Vagina (tissue), 2 donors: ENCODE measurements at regions not wholly inside any gene's neighbourhood (a gene's known extent, or its start where the extent isn't known, plus 50 kb on each side); places are given as distances from the start of the nearest gene placed in this dataset.

ENCODE experiments used
- DNase-seq, 2 donors: peaks; one replicate each; pipeline ENCODE4 v3.0.0-alpha.2; 2017; ENCODE audit errors: extremely low spot score in 2 of 2
- H3K27ac ChIP-seq: fragments of 200-600 bp; sonication (generic); one replicate; pipeline ENCODE4 v1.5.1; 2019
- H3K27me3 ChIP-seq: fragments of 200-600 bp; sonication (generic); one replicate; pipeline ENCODE4 v1.5.1; 2019
- H3K36me3 ChIP-seq, 2 donors: fragments of 200-600 bp; sonication (generic); one replicate each; pipeline ENCODE4 v1.5.1; 2017 to 2019
- H3K4me1 ChIP-seq: fragments of 200-600 bp; sonication (generic); one replicate; pipeline ENCODE4 v1.5.1; 2019
- H3K4me3 ChIP-seq, 2 donors: fragments of 200-600 bp; sonication (generic); 1 replicate in 1 of 2; 2 replicates in 1 of 2; pipeline ENCODE4 v1.5.1; 2016 to 2019
- H3K9me3 ChIP-seq: fragments of 200-600 bp; sonication (generic); one replicate; pipeline ENCODE4 v1.5.1; 2019
- POLR2A ChIP-seq, 2 donors: fragments of 450-650 bp; IDR thresholded peaks; one replicate each; pipeline ENCODE4 v1.6.1; 2017; ENCODE audit warnings: antibody characterized with exemption in 2 of 2, mild to moderate bottlenecking in 2 of 2, moderate library complexity in 2 of 2
- POLR2AphosphoS5 ChIP-seq, 2 donors: sonication (generic); formaldehyde crosslinking; IDR thresholded peaks; one replicate each; pipeline ENCODE4 v1.9.0; 2017; ENCODE audit warnings: antibody characterized with exemption in 2 of 2, mild to moderate bottlenecking in 2 of 2, low read depth in 1 of 2; ENCODE audit not compliant: insufficient read depth in 1 of 2
- intact Hi-C: fragments of 100-400 bp; cut with DNase I; formaldehyde crosslinking; loops from one replicate; pipeline ENCODE4 v1.15.1; 2023
- TF ChIP-seq, protein P1 (sequence below), 3 experiments: fragments of 450-650 bp in 2 of 3; fragments of 200-600 bp in 1 of 3; sonication (generic) in 1 of 3; IDR thresholded peaks; one replicate each; pipeline ENCODE4 v1.5.1; 2017 to 2019; ENCODE audit warnings: antibody characterized with exemption in 3 of 3, mild to moderate bottlenecking in 2 of 3, moderate library complexity in 2 of 3

DNA sequence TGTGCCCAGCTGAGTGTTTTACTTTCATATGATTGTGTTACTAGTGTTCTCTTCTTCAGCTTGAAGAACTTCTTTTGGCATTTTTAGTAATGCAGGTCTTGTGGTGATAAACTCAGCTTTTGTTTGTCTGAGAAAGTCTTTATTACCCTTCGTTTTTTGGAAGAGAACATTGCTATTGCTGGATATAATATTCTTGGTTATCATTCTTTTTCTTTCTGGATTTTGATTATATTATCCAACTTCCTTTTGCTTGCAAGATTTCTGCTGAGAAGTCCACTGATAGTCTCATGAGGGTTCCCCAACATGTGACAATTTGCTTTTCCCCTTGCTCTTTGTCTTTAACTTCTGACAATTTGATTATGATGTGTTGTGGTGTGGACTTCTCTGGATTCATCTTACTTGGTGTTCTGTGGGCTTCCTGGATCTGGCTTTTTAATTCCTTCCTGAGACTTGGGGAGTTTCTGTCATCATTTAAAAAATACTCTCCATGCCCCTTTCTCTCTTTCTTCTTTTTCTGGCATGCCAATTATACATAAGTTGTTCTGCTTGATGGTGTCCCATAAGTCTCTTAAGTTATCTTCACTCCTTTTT lies 416.8 kb downstream of the CCDC91 start:
- DNase-seq, result no peak
- intact Hi-C loops, result no loop called here
- TF ChIP-seq POLR2A (IDR thresholded peaks at IDR 0.05), result no peak
- TF ChIP-seq, protein P1, sequence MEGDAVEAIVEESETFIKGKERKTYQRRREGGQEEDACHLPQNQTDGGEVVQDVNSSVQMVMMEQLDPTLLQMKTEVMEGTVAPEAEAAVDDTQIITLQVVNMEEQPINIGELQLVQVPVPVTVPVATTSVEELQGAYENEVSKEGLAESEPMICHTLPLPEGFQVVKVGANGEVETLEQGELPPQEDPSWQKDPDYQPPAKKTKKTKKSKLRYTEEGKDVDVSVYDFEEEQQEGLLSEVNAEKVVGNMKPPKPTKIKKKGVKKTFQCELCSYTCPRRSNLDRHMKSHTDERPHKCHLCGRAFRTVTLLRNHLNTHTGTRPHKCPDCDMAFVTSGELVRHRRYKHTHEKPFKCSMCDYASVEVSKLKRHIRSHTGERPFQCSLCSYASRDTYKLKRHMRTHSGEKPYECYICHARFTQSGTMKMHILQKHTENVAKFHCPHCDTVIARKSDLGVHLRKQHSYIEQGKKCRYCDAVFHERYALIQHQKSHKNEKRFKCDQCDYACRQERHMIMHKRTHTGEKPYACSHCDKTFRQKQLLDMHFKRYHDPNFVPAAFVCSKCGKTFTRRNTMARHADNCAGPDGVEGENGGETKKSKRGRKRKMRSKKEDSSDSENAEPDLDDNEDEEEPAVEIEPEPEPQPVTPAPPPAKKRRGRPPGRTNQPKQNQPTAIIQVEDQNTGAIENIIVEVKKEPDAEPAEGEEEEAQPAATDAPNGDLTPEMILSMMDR (IDR thresholded peaks at IDR 0.05), result no peak
- no peak for TF ChIP-seq POLR2AphosphoS5 (IDR thresholded peaks at IDR 0.05; ENCODE audit: insufficient read depth in 1 of 2, low read depth in 1 of 2)
- Histone ChIP-seq H3K36me3 (no peaks in the 10 kb centered on the region), H3K4me1 (peaks cover 7% of the 10 kb centered on the region), H3K4me3 (no peak overlapping the region), H3K27me3 (no peaks in the 10 kb centered on the region), H3K27ac (no peak overlapping the region), H3K9me3 (no peaks in the 10 kb centered on the region)

DNA sequence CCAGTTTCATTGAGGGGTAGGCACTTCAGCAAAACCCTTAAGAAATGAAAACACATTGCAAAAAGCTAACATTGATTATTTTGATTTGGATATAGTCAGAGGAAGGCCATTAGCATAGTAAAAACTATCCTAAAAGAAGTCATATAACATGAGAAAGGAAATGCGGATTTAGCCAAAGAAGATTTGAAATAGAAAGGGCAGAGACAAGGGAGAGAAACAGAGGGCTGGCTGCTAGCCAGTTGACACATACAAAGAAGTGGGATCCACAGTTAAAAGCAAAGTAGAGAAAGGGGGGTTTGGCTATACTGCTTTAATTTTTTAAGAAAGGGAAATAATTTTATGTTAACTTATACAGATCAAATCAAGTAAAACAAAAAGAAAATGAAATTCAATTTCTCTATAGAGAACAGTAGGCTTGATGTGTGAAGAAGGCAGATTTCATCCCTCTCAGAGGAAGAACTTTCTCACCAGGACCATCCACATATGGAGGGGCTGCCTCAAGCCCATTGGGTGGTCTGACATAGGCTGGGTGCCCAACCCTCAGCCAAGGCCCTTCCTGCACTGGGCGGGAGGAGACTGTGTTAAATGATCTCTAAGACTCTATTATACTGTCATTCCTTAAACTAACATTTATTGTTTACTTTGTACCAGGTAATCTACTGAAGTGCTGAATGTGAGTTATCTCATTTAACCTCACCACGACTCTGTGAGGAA lies 420.3 kb downstream of the CCDC91 start:
- Histone ChIP-seq H3K4me3 (no peak overlapping the region), H3K9me3 (no peaks in the 10 kb centered on the region), H3K27me3 (no peaks in the 10 kb centered on the region), H3K27ac (peak overlapping the region; percentile 40), H3K36me3 (no peaks in the 10 kb centered on the region), H3K4me1 (peaks cover 7% of the 10 kb centered on the region)
- TF ChIP-seq POLR2A (IDR thresholded peaks at IDR 0.05), result no peak
- TF ChIP-seq POLR2AphosphoS5 (IDR thresholded peaks at IDR 0.05; ENCODE audit: insufficient read depth in 1 of 2, low read depth in 1 of 2), result no peak
- TF ChIP-seq, protein P1 (IDR thresholded peaks at IDR 0.05), result no peak
- no peak for DNase-seq
- intact Hi-C loops, result no loop called here

DNA sequence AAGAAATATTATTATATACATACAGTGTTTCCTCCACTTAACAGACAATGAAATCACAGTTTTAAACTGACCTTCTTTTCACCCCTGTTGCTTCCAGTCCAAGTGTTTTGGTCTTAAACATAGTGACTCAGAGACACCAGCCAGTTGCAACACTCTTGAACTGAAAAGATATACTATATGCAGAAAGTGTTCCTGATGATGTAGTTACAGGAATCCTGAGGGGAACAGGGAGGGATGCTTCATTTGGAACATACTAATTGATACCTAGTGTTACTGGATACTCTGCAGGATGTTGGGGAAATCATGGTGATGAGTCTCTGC lies 420.8 kb downstream of the CCDC91 start:
- Histone ChIP-seq H3K4me1 (peaks cover 7% of the 10 kb centered on the region), H3K36me3 (no peaks in the 10 kb centered on the region), H3K9me3 (no peaks in the 10 kb centered on the region), H3K4me3 (no peak overlapping the region), H3K27me3 (no peaks in the 10 kb centered on the region), H3K27ac (peak overlapping the region; percentile 67)
- DNase-seq, result no peak
- intact Hi-C loops, result no loop called here
- TF ChIP-seq POLR2AphosphoS5 (IDR thresholded peaks at IDR 0.05; ENCODE audit: insufficient read depth in 1 of 2, low read depth in 1 of 2) (peak in 1 of 2 donors; percentile 63), POLR2A (IDR thresholded peaks at IDR 0.05) (no peak)
- TF ChIP-seq, protein P1 (IDR thresholded peaks at IDR 0.05), result no peak

DNA sequence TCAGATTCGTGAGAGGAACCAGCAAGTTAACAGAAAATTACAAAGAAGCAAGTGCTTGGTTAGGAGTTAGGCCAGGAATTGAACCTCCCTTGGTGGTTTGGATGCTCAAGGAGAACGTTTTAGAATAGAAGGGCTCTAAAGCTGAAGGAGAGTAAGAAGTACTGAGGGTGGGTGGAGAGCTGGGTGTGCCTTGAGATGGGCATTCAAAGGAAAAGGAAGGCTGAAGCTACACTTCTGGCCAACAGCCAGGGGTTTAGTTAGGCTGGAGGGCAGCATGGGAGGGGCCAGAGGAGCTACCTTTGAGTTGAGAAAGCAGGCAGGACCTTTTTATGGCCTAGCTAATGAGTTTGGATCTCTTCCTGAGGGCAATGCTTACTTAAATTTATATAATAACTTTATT lies 421.2 kb downstream of the CCDC91 start:
- TF ChIP-seq, protein P1 (IDR thresholded peaks at IDR 0.05), result no peak
- TF ChIP-seq POLR2A (IDR thresholded peaks at IDR 0.05), result no peak
- TF ChIP-seq POLR2AphosphoS5 (IDR thresholded peaks at IDR 0.05; ENCODE audit: insufficient read depth in 1 of 2, low read depth in 1 of 2), result no peak
- H3K27ac ChIP-seq, result peak overlapping the region; percentile 67
- no peak overlapping the region for H3K4me3 ChIP-seq
- H3K9me3 ChIP-seq, result no peaks in the 10 kb centered on the region
- peaks cover 7% of the 10 kb centered on the region for H3K4me1 ChIP-seq
- H3K27me3 ChIP-seq, result no peaks in the 10 kb centered on the region
- intact Hi-C loops, result no loop called here
- no peaks in the 10 kb centered on the region for H3K36me3 ChIP-seq
- no peak for DNase-seq

DNA sequence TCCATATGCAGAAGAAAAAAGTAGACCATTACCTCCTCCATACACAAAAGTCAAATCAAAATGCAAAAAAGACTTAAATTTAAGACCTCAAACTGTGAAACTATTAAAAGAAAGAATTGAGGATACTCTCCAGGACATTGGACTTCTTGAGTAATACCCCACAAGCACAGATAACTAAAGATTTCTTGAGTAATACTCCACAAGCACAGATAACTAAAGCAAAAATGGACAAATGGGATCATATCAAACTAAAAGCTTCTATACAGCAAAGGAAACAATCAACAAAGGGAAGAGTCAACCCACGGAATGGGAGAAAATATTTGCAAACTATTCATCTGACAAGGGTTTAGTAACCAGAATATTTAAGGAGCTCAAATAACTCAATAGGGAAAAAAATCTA lies 427.9 kb downstream of the CCDC91 start:
- intact Hi-C loops, result no loop called here
- no peak overlapping the region for H3K27ac ChIP-seq
- TF ChIP-seq POLR2AphosphoS5 (IDR thresholded peaks at IDR 0.05; ENCODE audit: insufficient read depth in 1 of 2, low read depth in 1 of 2) (no peak), POLR2A (IDR thresholded peaks at IDR 0.05) (no peak)
- TF ChIP-seq, protein P1 (IDR thresholded peaks at IDR 0.05), result no peak
- DNase-seq, result no peak
- H3K27me3 ChIP-seq, result no peaks in the 10 kb centered on the region
- H3K9me3 ChIP-seq, result no peaks in the 10 kb centered on the region
- H3K36me3 ChIP-seq, result no peaks in the 10 kb centered on the region
- no peaks in the 10 kb centered on the region for H3K4me1 ChIP-seq
- H3K4me3 ChIP-seq, result no peak overlapping the region
